ENCODE measurements at regions not wholly inside any gene's neighbourhood (a gene's known extent, or its start where the extent isn't known, plus 50 kb on each side); places are given as distances from the start of the nearest gene placed in this dataset.

DNA sequence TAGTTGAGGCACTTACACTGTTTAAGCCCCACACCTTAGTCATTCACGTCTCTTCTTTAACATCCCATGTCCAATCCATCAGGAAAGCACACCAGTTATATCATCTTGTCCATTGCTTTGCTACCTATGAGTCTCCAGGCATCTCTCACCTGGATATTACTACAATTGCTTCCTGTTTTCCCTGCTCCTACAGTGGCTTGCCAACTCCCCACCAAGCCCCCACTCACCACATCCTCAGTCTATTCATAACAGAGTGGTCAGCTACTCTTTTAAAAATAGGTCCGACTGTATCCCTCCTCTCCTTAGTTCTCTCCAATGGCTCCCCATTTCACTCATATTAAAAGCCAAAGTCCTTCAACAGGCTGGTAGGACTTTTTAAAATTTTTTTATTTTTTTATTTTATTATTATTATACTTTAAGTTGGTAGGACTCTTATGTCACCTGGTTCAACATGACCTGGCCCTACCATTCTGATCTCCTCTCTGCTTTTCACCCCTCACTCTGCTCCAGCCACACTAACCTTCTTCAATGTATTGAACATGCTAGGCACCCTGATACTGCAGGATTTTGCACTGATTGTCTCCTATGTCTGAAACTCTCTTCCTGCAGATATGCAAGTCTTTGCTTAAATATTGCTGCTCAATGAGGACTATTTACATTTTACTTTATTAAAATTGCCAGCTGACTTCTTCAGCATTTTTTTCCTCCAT is 253.2 kb downstream of the CYRIA start:
- H3K4me3 Mint-ChIP-seq (ENCODE audit: unreplicated experiment) = no peak overlapping the region
- TF ChIP-seq, protein P1, sequence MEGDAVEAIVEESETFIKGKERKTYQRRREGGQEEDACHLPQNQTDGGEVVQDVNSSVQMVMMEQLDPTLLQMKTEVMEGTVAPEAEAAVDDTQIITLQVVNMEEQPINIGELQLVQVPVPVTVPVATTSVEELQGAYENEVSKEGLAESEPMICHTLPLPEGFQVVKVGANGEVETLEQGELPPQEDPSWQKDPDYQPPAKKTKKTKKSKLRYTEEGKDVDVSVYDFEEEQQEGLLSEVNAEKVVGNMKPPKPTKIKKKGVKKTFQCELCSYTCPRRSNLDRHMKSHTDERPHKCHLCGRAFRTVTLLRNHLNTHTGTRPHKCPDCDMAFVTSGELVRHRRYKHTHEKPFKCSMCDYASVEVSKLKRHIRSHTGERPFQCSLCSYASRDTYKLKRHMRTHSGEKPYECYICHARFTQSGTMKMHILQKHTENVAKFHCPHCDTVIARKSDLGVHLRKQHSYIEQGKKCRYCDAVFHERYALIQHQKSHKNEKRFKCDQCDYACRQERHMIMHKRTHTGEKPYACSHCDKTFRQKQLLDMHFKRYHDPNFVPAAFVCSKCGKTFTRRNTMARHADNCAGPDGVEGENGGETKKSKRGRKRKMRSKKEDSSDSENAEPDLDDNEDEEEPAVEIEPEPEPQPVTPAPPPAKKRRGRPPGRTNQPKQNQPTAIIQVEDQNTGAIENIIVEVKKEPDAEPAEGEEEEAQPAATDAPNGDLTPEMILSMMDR (IDR thresholded peaks at IDR 0.05; ENCODE audit: partially characterized antibody, unreplicated experiment) = no peak
- H3K36me3 Mint-ChIP-seq (ENCODE audit: unreplicated experiment) = no peaks in the 10 kb centered on the region
- H3K27ac Mint-ChIP-seq (ENCODE audit: unreplicated experiment) = no peak overlapping the region
- no peaks in the 10 kb centered on the region for H3K27me3 Mint-ChIP-seq (ENCODE audit: unreplicated experiment)
- DNase-seq = no peak
- H3K9me3 Mint-ChIP-seq (ENCODE audit: unreplicated experiment) = peaks cover 3% of the 10 kb centered on the region
- no peaks in the 10 kb centered on the region for H3K4me1 Mint-ChIP-seq (ENCODE audit: low read depth, unreplicated experiment)

DNA sequence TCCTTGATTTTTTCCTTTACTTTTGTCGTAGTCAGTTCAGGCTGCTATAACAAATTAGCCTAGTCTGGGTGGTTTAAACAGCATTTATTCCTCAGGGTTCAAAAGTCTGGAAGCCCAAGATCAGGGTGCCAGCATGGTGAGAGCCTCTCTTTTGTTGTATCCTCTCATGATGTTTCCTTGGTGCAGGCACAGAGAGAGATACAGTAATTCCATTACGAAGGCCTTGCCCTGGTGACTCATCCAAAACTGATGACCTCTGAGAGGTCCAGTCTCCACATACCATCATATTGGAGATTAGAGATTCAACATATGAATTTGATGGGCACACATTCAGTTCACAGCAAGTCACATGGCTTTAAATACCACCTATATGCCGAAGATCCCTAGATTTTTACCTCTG is 253.8 kb downstream of the CYRIA start:
- Mint-ChIP-seq H3K9me3 (ENCODE audit: unreplicated experiment) (peaks cover 3% of the 10 kb centered on the region), H3K36me3 (ENCODE audit: unreplicated experiment) (no peaks in the 10 kb centered on the region), H3K27ac (ENCODE audit: unreplicated experiment) (no peak overlapping the region), H3K4me1 (ENCODE audit: low read depth, unreplicated experiment) (no peaks in the 10 kb centered on the region), H3K4me3 (ENCODE audit: unreplicated experiment) (no peak overlapping the region), H3K27me3 (ENCODE audit: unreplicated experiment) (no peaks in the 10 kb centered on the region)
- TF ChIP-seq, protein P1 (IDR thresholded peaks at IDR 0.05; ENCODE audit: partially characterized antibody, unreplicated experiment) = no peak
- no peak for DNase-seq

DNA sequence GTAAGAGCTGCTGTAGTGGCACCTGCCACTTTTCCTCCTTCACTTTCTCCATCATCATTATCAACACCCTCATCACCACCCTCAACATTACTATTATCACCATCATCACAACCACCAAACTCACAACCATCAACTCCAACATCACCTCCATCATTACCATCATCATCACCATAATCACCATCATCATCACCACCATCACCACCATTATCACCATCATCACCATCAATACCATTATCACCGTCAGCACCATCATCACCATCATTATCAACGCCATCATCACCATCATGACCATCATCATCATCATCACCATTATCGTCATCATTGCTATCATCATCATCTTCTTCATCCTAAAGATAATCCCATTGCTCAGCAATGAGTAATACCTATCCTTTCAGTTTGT is 255.8 kb downstream of the CYRIA start:
- TF ChIP-seq, protein P1 (IDR thresholded peaks at IDR 0.05; ENCODE audit: partially characterized antibody, unreplicated experiment) = no peak
- peaks cover 3% of the 10 kb centered on the region for H3K9me3 Mint-ChIP-seq (ENCODE audit: unreplicated experiment)
- no peak overlapping the region for H3K27ac Mint-ChIP-seq (ENCODE audit: unreplicated experiment)
- H3K4me3 Mint-ChIP-seq (ENCODE audit: unreplicated experiment) = no peak overlapping the region
- no peak for DNase-seq
- no peaks in the 10 kb centered on the region for H3K36me3 Mint-ChIP-seq (ENCODE audit: unreplicated experiment)
- no peaks in the 10 kb centered on the region for H3K4me1 Mint-ChIP-seq (ENCODE audit: low read depth, unreplicated experiment)
- H3K27me3 Mint-ChIP-seq (ENCODE audit: unreplicated experiment) = no peaks in the 10 kb centered on the region

DNA sequence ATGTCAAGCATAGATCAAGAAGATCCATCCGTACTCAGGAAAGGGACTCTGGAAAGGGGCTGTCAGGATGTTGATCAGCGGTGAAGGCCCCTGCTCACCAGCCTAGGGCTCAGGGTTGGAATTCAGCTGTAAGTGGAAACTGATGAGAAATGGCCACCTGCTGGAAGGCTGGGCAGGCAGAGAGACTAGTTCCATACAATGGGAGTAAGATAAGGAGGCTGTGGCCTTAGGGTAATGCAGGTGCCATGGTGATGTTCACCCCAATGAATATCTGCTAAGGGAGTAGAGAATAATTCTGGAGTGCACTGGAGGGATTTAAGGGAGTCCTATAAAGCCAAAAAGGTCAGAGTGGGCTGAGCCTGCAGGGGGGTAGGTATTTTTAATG is 256.6 kb downstream of the CYRIA start:
- no peak overlapping the region for H3K27ac Mint-ChIP-seq (ENCODE audit: unreplicated experiment)
- DNase-seq = no peak
- no peaks in the 10 kb centered on the region for H3K4me1 Mint-ChIP-seq (ENCODE audit: low read depth, unreplicated experiment)

More for the DNA sequence above, 256.6 kb downstream of the CYRIA start:
- no peak overlapping the region for H3K4me3 Mint-ChIP-seq (ENCODE audit: unreplicated experiment)
- peaks cover 3% of the 10 kb centered on the region for H3K9me3 Mint-ChIP-seq (ENCODE audit: unreplicated experiment)
- TF ChIP-seq, protein P1 (IDR thresholded peaks at IDR 0.05; ENCODE audit: partially characterized antibody, unreplicated experiment) = no peak
- no peaks in the 10 kb centered on the region for H3K27me3 Mint-ChIP-seq (ENCODE audit: unreplicated experiment)
- H3K36me3 Mint-ChIP-seq (ENCODE audit: unreplicated experiment) = no peaks in the 10 kb centered on the region
